ENCODE measurements at regions not wholly inside any gene's neighbourhood (a gene's known extent, or its start where the extent isn't known, plus 50 kb on each side); places are given as distances from the start of the nearest gene placed in this dataset.
"Not testable (repeated sequence)": the region's sequence is repeated elsewhere in the genome, so short reads cannot be mapped to it uniquely, and the experiment has no call there.

DNA sequence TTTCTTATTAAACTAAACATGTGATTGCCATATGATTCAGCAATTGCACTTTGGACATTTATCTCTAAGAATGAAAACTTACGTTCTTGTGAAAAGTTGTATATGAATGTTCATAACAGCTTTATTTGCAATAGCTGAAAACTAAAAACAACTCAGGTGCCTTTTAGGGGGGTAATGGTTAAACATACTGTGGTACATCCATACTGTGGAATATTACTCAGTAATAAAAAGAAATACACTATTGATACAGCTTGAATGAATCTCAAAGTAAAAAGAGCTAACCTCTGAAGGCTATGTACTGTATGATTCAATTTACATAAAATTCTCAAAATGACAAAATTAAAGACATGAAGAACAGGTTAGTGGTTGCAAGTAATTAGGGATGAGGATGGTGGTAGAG is 339.5 kb upstream of the PAPPA start:
- DNase-seq, result no peak
- H3K4me3 Mint-ChIP-seq, result no peak overlapping the region
- ATAC-seq, result no peak
- POLR2A ChIA-PET, result no interaction called here
- no peaks in the 10 kb centered on the region for H3K4me1 Mint-ChIP-seq
- no peak overlapping the region for H3K27ac Mint-ChIP-seq
- no peaks in the 10 kb centered on the region for H3K27me3 Mint-ChIP-seq
- peaks cover 0 to 23% (median 6%) of the 10 kb centered on the region in 9 donors for H3K9me3 Mint-ChIP-seq
- H3K36me3 Mint-ChIP-seq, result peaks cover 0 to 3% (median 0%) of the 10 kb centered on the region in 3 donors

DNA sequence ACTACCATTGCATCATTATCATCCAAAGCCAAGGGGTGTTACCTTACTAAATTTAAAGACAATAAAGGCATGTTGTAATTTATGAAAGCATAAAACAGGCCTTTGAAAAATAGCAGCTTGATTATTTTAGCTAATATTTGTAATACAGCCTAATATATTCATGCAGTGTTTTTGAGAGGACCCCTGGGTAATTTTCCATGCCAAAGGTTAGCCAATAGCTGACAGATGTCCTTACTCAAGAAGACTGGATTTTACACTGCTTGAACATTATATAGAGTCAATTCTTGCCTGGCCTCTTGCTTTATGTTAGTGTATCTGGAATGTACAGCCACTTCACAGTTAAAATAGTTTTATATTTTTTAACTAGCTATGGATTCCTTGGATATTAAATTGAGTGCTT is 337.8 kb upstream of the PAPPA start:
- Mint-ChIP-seq H3K27ac (no peak overlapping the region), H3K9me3 (peaks cover 0 to 28% (median 6%) of the 10 kb centered on the region in 9 donors), H3K4me1 (no peaks in the 10 kb centered on the region), H3K27me3 (no peaks in the 10 kb centered on the region), H3K4me3 (no peak overlapping the region), H3K36me3 (peaks cover 0 to 3% (median 0%) of the 10 kb centered on the region in 3 donors)
- ATAC-seq, result no peak
- no peak for DNase-seq
- POLR2A ChIA-PET, result no interaction called here

DNA sequence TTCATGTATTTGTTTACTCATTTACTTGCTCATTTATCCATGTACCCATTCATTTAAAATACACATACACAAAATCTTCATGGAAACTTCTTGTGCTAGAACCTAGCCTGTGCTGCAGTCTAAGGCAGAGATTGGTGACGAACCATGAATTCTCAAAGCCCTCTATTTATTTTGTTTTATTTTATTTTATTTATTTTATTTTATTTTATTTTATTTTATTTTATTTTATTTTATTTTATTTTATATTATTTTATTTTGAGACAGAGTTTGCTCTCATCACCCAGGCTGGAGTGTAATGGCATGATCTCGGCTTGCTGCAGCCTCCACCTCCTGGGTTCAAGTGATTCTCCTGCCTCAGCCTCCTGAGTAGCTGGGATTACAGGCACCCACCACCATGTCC is 334.9 kb upstream of the PAPPA start:
- H3K4me1 Mint-ChIP-seq, DNase-seq, ATAC-seq, H3K36me3 Mint-ChIP-seq, POLR2A ChIA-PET, H3K27me3 Mint-ChIP-seq, H3K27ac Mint-ChIP-seq, H3K4me3 Mint-ChIP-seq: not testable (repeated sequence)
- H3K9me3 Mint-ChIP-seq, result peaks cover under 1 to 27% (median 9%) of the 10 kb centered on the region in 9 donors

DNA sequence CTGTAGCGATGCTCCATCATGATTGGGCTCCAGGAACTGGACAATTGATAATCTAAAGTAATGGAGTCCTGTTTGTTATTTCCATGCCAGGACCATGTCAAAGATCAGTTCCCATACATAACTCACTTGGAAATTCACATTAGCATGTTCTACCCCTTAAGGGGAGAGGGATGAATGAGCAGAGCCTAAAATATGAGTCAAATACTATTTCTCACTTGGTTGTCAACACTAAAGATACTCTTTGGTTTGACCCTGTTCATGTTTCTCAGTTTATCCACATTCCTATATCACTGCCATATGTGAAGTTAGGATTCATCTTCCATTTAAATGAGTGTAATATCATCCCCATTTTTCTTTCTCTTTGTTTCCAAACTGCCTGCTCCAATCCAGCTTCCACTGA is 321.6 kb upstream of the PAPPA start:
- Mint-ChIP-seq H3K27me3 (no peaks in the 10 kb centered on the region), H3K36me3 (no peaks in the 10 kb centered on the region), H3K27ac (no peak overlapping the region), H3K9me3 (peaks cover 0 to 27% (median 9%) of the 10 kb centered on the region in 9 donors), H3K4me1 (no peaks in the 10 kb centered on the region), H3K4me3 (no peak overlapping the region)
- no peak for DNase-seq
- POLR2A ChIA-PET, result no interaction called here
- ATAC-seq, result no peak

DNA sequence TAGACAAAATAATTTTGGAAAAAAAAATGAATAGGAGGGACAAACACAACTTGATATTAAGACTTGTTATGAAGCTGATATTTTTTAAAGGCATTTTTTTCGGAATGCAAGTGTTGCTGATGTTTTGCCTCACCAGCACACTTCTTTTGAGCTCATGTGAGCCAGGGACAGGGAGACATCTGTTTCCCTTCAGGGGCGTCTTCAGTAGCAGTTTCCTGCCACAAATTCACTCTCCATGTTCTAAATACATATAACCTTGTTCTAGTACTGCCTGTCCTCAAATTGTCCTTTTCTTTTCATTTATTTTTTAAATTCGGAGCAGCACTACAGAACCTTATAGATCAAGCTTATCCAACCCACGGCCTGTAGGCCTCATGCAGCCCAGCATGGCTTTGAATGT is 316.0 kb upstream of the PAPPA start:
- Mint-ChIP-seq H3K36me3 (peaks cover 0 to 4% (median 0%) of the 10 kb centered on the region in 3 donors), H3K4me1 (peaks cover 0 to 3% (median 0%) of the 10 kb centered on the region in 4 donors), H3K27me3 (peaks cover 0 to 10% (median 0%) of the 10 kb centered on the region in 5 donors), H3K27ac (no peak overlapping the region), H3K4me3 (no peak overlapping the region), H3K9me3 (peaks cover 0 to 26% (median 6%) of the 10 kb centered on the region in 9 donors)
- DNase-seq (no peak), ATAC-seq (no peak)
- POLR2A ChIA-PET, result no interaction called here

DNA sequence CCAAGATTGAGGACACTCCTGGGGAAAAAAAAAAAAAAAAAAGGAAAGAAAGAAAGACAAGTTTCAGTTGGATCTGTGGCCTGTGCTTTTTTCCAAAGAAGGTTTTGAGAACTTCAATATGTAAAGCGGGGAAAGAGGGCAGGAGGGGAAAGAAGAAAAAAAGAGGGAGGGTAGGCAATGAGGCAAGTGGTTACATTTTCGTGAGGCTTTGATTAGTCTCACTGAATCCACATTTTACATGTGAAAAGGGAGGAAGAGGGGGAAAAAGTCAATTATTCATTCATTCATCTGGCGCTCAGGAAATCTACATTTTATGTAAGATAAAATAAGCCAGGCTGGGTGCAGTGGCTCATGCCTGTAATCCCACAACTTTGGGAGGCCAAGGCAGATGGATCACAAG is 315.2 kb upstream of the PAPPA start:
- H3K27me3 Mint-ChIP-seq, result peaks cover 0 to 10% (median 0%) of the 10 kb centered on the region in 5 donors
- peaks cover 0 to 4% (median 0%) of the 10 kb centered on the region in 3 donors for H3K36me3 Mint-ChIP-seq
- ATAC-seq, result no peak
- no peak overlapping the region for H3K4me3 Mint-ChIP-seq
- H3K27ac Mint-ChIP-seq, result no peak overlapping the region
- H3K4me1 Mint-ChIP-seq, result peaks cover 0 to 4% (median 0%) of the 10 kb centered on the region in 4 donors
- no peak for DNase-seq
- POLR2A ChIA-PET, result no interaction called here
- H3K9me3 Mint-ChIP-seq, result peaks cover under 1 to 26% (median 6%) of the 10 kb centered on the region in 9 donors

DNA sequence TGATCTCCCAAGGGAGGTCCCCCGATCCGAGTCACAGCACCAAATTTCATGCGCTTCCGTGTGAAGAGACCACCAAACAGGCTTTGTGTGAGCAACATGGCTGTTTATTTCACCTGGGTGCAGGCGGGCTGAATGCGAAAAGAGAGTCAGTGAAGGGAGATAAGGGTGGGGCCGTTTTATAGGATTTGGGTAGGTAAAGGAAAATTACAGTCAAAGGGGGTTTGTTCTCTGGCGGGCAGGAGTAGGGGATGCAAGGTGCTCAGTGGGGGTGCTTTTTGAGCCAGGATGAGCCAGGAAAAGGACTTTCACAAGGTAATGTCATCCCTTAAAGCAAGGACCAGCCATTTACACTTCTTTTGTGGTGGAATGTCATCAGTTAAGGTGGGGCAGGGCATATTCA is 309.2 kb upstream of the PAPPA start:
- H3K36me3 Mint-ChIP-seq, H3K27ac Mint-ChIP-seq, H3K4me3 Mint-ChIP-seq, H3K9me3 Mint-ChIP-seq, ATAC-seq, DNase-seq, POLR2A ChIA-PET, H3K4me1 Mint-ChIP-seq: not testable (repeated sequence)
- H3K27me3 Mint-ChIP-seq, result peaks cover 0 to 13% (median 0%) of the 10 kb centered on the region in 5 donors

DNA sequence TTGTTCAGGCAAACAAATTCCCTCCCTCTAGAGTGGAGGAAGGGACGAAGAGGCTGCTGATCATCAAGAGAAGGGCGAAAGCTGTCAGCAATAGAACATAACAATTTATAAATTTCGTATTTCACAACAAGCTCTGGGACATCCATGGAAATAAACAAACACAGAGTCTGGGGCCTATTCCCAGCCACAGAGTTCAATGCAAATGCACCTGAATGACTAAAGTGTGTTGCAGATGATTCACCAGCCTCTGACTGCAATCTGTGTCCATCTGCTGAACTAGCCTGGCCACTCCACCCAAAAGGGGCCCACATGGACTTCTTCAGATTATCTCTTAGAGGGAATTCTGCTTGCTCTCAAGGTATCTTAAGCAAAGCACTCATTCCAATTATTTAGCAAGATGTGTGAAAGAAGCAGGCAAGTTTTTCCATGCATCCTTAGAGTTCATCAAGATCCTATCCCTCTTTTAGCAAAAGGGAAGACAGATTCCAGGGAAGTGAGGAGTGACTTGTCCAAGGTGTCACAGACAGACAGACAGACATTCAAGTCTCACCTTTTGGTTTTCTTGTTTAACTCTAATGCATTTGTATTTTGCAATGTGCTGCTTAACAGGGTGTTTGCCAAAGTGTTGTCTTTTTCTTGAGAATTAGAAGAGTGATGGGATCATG is 307.8 kb upstream of the PAPPA start:
- Mint-ChIP-seq H3K36me3 (no peaks in the 10 kb centered on the region), H3K4me3 (no peak overlapping the region), H3K9me3 (peaks cover 0 to 10% (median 3%) of the 10 kb centered on the region in 9 donors), H3K27me3 (peaks cover 0 to 13% (median 0%) of the 10 kb centered on the region in 5 donors), H3K4me1 (peaks cover 0 to 5% (median 0%) of the 10 kb centered on the region in 4 donors), H3K27ac (no peak overlapping the region)
- POLR2A ChIA-PET, result no interaction called here
- ATAC-seq (no peak), DNase-seq (no peak)

DNA sequence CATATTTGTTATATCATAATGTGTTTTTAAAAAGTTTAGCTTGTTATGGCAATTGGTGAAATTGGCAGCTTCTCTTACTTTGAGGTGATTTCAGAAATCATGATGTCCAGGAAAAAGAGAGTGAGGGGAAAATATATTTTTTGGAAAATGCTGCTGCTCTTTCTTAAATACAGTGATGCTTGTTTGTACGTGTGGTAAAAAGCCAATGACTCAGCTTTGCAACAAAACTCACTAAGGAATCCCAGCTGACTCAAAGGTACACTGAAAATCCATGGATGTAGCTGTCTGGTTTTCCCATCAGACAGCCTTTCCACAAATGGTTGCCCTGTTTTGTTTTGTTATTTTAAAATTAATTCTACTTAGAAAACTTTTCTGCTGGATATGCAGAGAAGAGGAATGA is 306.4 kb upstream of the PAPPA start:
- ATAC-seq (no peak), DNase-seq (no peak)
- peaks cover 0 to 10% (median 0%) of the 10 kb centered on the region in 5 donors for H3K27me3 Mint-ChIP-seq
- H3K27ac Mint-ChIP-seq, result no peak overlapping the region
- peaks cover 0 to 3% (median 0%) of the 10 kb centered on the region in 4 donors for H3K4me1 Mint-ChIP-seq
- POLR2A ChIA-PET, result no interaction called here
- no peaks in the 10 kb centered on the region for H3K36me3 Mint-ChIP-seq
- H3K4me3 Mint-ChIP-seq, result no peak overlapping the region
- H3K9me3 Mint-ChIP-seq, result peaks cover 0 to 10% (median 5%) of the 10 kb centered on the region in 9 donors

DNA sequence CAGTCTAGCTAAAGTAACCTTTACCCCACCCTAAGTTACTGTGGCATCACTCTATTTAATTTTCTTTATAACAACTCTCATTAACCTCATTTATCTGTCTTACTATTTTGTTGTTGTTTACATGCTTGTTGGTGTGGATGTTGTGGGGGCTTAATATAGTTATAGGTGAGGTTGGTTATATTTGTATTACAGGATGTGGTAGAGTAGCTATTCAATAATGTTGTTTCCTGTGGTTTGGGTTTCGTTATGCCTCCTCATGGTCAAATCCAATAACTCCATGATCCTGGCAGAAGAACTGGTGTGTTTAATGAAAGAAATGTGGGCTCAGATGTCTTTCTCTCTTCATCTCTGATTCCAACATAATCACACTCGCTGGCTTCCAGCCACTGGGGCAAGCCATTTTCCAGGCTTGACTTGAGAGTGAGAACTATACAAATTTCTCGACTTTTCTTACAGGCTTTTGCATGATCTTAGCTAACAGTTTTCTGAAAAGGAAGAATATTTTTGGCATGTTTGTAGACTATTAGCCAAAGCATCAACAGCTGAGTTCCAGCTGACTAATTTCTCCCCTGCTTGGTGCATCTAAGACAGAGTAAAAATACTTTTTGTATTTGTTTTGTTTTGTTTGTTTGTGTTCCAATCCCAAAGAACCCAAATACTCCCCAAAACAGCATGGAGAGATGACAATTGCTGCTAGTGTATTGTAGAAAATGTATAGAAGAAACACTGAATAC is 303.7 kb upstream of the PAPPA start:
- no peak overlapping the region for H3K4me3 Mint-ChIP-seq

DNA sequence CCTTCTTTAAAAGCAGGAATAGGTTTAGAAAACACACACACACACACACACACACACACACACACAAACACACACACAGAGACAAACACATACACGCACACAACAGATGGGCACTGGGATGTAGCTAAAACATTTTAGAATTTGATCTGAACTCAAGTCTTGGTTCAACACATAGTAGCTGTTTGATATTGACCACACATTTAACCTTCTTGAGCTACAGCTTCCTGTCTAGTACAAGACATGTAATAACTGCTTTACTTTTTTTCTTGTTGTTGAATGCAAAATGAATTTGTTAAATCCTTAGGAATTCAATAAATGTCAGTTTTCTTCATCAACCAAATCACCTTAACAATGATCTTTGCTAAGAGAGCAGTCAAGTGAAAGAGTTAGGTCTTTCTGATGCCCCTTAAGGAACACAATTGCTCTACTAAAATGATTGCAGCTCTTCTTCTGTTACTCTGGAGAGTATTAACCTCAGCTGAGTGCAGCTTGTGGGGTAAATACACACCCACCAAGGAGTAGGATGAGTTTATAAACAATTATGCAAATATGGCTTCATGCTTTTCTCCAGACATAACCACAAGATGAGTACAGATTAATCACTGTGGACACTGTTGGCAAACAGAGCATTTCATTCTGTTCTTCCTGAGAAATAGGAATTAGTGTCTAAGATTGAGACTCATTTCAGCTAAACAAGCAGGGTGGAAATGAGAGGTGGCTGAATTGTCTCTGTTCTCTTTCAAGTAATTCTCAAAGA is 302.9 kb upstream of the PAPPA start:
- Mint-ChIP-seq H3K9me3 (peaks cover 0 to 10% (median 0%) of the 10 kb centered on the region in 9 donors), H3K4me3 (no peak overlapping the region), H3K36me3 (no peaks in the 10 kb centered on the region), H3K4me1 (no peaks in the 10 kb centered on the region), H3K27me3 (peaks cover 0 to 4% (median 0%) of the 10 kb centered on the region in 5 donors), H3K27ac (no peak overlapping the region)
- ATAC-seq (no peak), DNase-seq (no peak)
- POLR2A ChIA-PET, result no interaction called here

More for the DNA sequence above, 303.7 kb upstream of the PAPPA start:
- Mint-ChIP-seq H3K27ac (no peak overlapping the region), H3K4me1 (no peaks in the 10 kb centered on the region), H3K9me3 (peaks cover 0 to 10% (median 0%) of the 10 kb centered on the region in 9 donors), H3K27me3 (peaks cover 0 to 4% (median 0%) of the 10 kb centered on the region in 5 donors), H3K36me3 (no peaks in the 10 kb centered on the region)
- DNase-seq, result no peak
- ATAC-seq, result no peak
- POLR2A ChIA-PET, result no interaction called here

DNA sequence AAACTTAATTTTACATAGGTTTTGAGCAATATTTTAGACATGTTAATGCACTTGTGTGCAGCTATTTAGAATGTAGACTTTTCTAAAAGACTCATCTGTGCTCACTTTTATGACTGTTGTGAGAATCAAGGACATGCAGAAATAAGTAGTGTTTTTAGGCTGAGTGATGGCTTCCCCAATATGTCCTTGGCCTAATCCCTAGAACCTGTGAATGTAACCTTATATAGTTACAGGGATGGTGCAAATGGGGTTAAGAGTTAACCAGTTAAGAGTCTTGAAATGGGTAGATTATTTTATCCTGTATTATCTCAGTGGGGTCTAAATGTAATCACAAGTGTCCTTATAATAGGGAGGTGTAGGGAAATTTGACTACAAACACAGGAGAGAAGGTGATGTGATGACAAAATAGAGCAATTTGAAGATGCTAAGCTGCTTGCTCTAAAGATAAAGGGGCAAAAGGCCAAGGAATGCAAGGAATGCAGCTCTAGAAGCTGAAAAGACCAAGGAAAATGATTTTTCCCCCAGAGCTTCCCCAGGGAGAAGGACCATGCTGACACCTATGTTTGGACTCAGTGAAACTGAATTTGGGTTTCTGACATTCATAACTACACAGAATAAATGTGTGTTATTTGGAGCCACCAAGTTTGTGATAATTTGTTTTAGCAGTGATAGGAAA is 298.0 kb upstream of the PAPPA start:
- ATAC-seq, result no peak
- H3K27me3 Mint-ChIP-seq, result peaks cover 0 to 20% (median 4%) of the 10 kb centered on the region in 5 donors
- DNase-seq, result no peak
- no peak overlapping the region for H3K4me3 Mint-ChIP-seq
- H3K36me3 Mint-ChIP-seq, result no peaks in the 10 kb centered on the region
- POLR2A ChIA-PET, result no interaction called here
- peaks cover 0 to 9% (median 0%) of the 10 kb centered on the region in 9 donors for H3K9me3 Mint-ChIP-seq
- H3K27ac Mint-ChIP-seq, result no peak overlapping the region
- H3K4me1 Mint-ChIP-seq, result no peaks in the 10 kb centered on the region
